ENCODE measurements at regions not wholly inside any gene's neighbourhood (a gene's known extent, or its start where the extent isn't known, plus 50 kb on each side); places are given as distances from the start of the nearest gene placed in this dataset.

GRCh38 chr6:23380465-23380864, 745.5 kb upstream of the NRSN1 start:
- DNase-seq, result no peak

- no peak for DNase-seq
Measured at GRCh38 chr6:23388086-23388783, 737.8 kb upstream of the NRSN1 start.

- no peak for DNase-seq
Measured at GRCh38 chr6:23389386-23389785, 736.6 kb upstream of the NRSN1 start.

GRCh38 chr6:23390221-23390620, 735.8 kb upstream of the NRSN1 start:
- no peak for DNase-seq

- no peak for DNase-seq
Measured at GRCh38 chr6:23394681-23395080, 731.3 kb upstream of the NRSN1 start.

GRCh38 chr6:23395381-23395780, 730.6 kb upstream of the NRSN1 start:
- no peak for DNase-seq

- DNase-seq, result no peak
Measured at GRCh38 chr6:23396949-23397348, 729.1 kb upstream of the NRSN1 start.

GRCh38 chr6:23403460-23403859, 722.6 kb upstream of the NRSN1 start:
- DNase-seq, result no peak

GRCh38 chr6:23409531-23409930, 716.5 kb upstream of the NRSN1 start:
- no peak for DNase-seq

- no peak for DNase-seq
Measured at GRCh38 chr6:23410439-23410838, 715.6 kb upstream of the NRSN1 start.

GRCh38 chr6:23412770-23413169, 713.2 kb upstream of the NRSN1 start:
- DNase-seq, result peak; percentile 1

- DNase-seq, result peak; percentile 2
Measured at GRCh38 chr6:23413327-23414050, 712.5 kb upstream of the NRSN1 start.

- peak; percentile 67 for DNase-seq
Measured at GRCh38 chr6:23414051-23414445, 712.0 kb upstream of the NRSN1 start.

GRCh38 chr6:23414922-23415321, 711.1 kb upstream of the NRSN1 start:
- no peak for DNase-seq

- DNase-seq, result no peak
Measured at GRCh38 chr6:23415819-23416427, 710.1 kb upstream of the NRSN1 start.

GRCh38 chr6:23417133-23417532, 708.9 kb upstream of the NRSN1 start:
- no peak for DNase-seq

GRCh38 chr6:23418095-23418494, 707.9 kb upstream of the NRSN1 start:
- DNase-seq, result no peak

GRCh38 chr6:23419046-23419445, 707.0 kb upstream of the NRSN1 start:
- no peak for DNase-seq

- no peak for DNase-seq
Measured at GRCh38 chr6:23420659-23421350, 705.2 kb upstream of the NRSN1 start.

- no peak for DNase-seq
Measured at GRCh38 chr6:23424584-23424983, 701.4 kb upstream of the NRSN1 start.

- no peak for DNase-seq
Measured at GRCh38 chr6:23435126-23435525, 690.9 kb upstream of the NRSN1 start.

GRCh38 chr6:23435798-23436197, 690.2 kb upstream of the NRSN1 start:
- no peak for DNase-seq

- DNase-seq, result no peak
Measured at GRCh38 chr6:23441808-23442461, 684.1 kb upstream of the NRSN1 start.
